GM19351 (cell line): ENCODE measurements at regions not wholly inside any gene's neighbourhood (a gene's known extent, or its start where the extent isn't known, plus 50 kb on each side); places are given as distances from the start of the nearest gene placed in this dataset.
A peak's percentile ranks its signal among the peaks of the same experiment; 100 is the strongest.
"Not testable (repeated sequence)": the region's sequence is repeated elsewhere in the genome, so short reads cannot be mapped to it uniquely, and the experiment has no call there.

Source experiments
- ATAC-seq: cut with Tn5 transposase; IDR thresholded peaks from one replicate; pipeline ENCODE4 v1.9.1; 2021; ENCODE audit warnings: mild to moderate bottlenecking, moderate library complexity; ENCODE audit not compliant: unreplicated experiment

- ATAC-seq = no peak
These were observed 104.0 kb downstream of the CDC7 start for GRCh38 chr1:91604632-91605031.

- no peak for ATAC-seq
These were observed 104.9 kb downstream of the CDC7 start for GRCh38 chr1:91605566-91605965.

- ATAC-seq = no peak
These were observed 106.0 kb downstream of the CDC7 start for GRCh38 chr1:91606546-91607078.

GRCh38 chr1:91607686-91608085 is 107.0 kb downstream of the CDC7 start:
- ATAC-seq = not testable (repeated sequence)

- no peak for ATAC-seq
These were observed 108.2 kb downstream of the CDC7 start for GRCh38 chr1:91608876-91609275.

GRCh38 chr1:91609551-91609950 is 108.9 kb downstream of the CDC7 start:
- no peak for ATAC-seq

- no peak for ATAC-seq
These were observed 109.5 kb downstream of the CDC7 start for GRCh38 chr1:91610102-91610501.

- no peak for ATAC-seq
These were observed 110.1 kb downstream of the CDC7 start for GRCh38 chr1:91610789-91611188.

GRCh38 chr1:91611483-91611917 is 110.8 kb downstream of the CDC7 start:
- ATAC-seq = no peak

- ATAC-seq = no peak
These were observed 112.9 kb downstream of the CDC7 start for GRCh38 chr1:91613595-91613994.

- no peak for ATAC-seq
These were observed 116.1 kb downstream of the CDC7 start for GRCh38 chr1:91616712-91617111.

GRCh38 chr1:91617285-91617765 is 116.7 kb downstream of the CDC7 start:
- ATAC-seq = peak; percentile 85

GRCh38 chr1:91619881-91620280 is 119.2 kb downstream of the CDC7 start:
- ATAC-seq = no peak

GRCh38 chr1:91621360-91621759 is 120.7 kb downstream of the CDC7 start:
- ATAC-seq = no peak

- no peak for ATAC-seq
These were observed 121.3 kb downstream of the CDC7 start for GRCh38 chr1:91621907-91622306.

- no peak for ATAC-seq
These were observed 122.0 kb downstream of the CDC7 start for GRCh38 chr1:91622616-91623015.

GRCh38 chr1:91623020-91623419 is 122.4 kb downstream of the CDC7 start:
- no peak for ATAC-seq

- no peak for ATAC-seq
These were observed 123.7 kb downstream of the CDC7 start for GRCh38 chr1:91624331-91624730.
